Right lobe of liver (tissue), 6 donors: ENCODE measurements at regions not wholly inside any gene's neighbourhood (a gene's known extent, or its start where the extent isn't known, plus 50 kb on each side); places are given as distances from the start of the nearest gene placed in this dataset.

Experiments used
- ATAC-seq, 4 donors: fragments of 200-7000 bp; cut with Tn5 transposase; one replicate each; pipeline ENCODE4 v1.9.1; 2020; ENCODE audit warnings: mild to moderate bottlenecking in 4 of 4, moderate library complexity in 4 of 4
- DNase-seq, 3 donors: peaks; one replicate each; pipeline ENCODE4 v3.0.0-alpha.2; 2020
- H3K27ac ChIP-seq, 3 donors: fragments of 200-600 bp; one replicate each; pipeline ENCODE4 v1.8.0; 2022
- H3K27me3 ChIP-seq, 2 donors: fragments of 200-600 bp; one replicate each; pipeline ENCODE4 v1.8.0; 2022
- H3K36me3 ChIP-seq, 4 donors: fragments of 200-600 bp; sonication (generic) in 1 of 4; one replicate each; pipeline versions ENCODE4 v1.5.1 to v1.8.0; 2017 to 2022; ENCODE audit warnings: control low read depth in 1 of 4
- H3K4me1 ChIP-seq, 4 donors: fragments of 200-600 bp; sonication (generic) in 1 of 4; one replicate each; pipeline versions ENCODE4 v1.5.1 to v1.8.0; 2017 to 2022; ENCODE audit warnings: control low read depth in 1 of 4
- H3K4me3 ChIP-seq, 3 donors: fragments of 200-600 bp; one replicate each; pipeline ENCODE4 v1.8.0; 2022
- H3K9me3 ChIP-seq, 4 donors: fragments of 200-600 bp; sonication (generic) in 1 of 4; one replicate each; pipeline versions ENCODE4 v1.5.1 to v1.8.0; 2017 to 2022; ENCODE audit warnings: control low read depth in 1 of 4
- CTCF ChIP-seq, 4 donors: fragments of 200-600 bp in 3 of 4; fragments of 450-650 bp in 1 of 4; IDR thresholded peaks; one replicate each; pipeline versions ENCODE4 v1.5.1 to v1.8.0; 2016 to 2022; ENCODE audit warnings: antibody characterized with exemption in 4 of 4, mild to moderate bottlenecking in 2 of 4
- POLR2A ChIP-seq: fragments of 450-650 bp; IDR thresholded peaks from one replicate; pipeline ENCODE4 v1.6.1; 2017; ENCODE audit warnings: antibody characterized with exemption, mild to moderate bottlenecking
- WGBS: methylation state at CpG from one replicate; pipeline ENCODE4 v1.1.6; 2018; ENCODE audit warnings: low coverage, low lambda C conversion rate; ENCODE audit not compliant: insufficient coverage; ENCODE audit errors: missing lambda C conversion rate; 5-methylcytosine and 5-hydroxymethylcytosine counted together
- intact Hi-C, 2 donors: fragments of 100-400 bp; cut with DNase I; formaldehyde crosslinking; loops; one replicate each; pipeline versions ENCODE4 v1.11.2 to v1.14.1; 2022
- microRNA-seq, 2 donors: library from miRNA; unstranded; fragments of <30 nt; microRNA quantifications; one replicate each; pipeline ENCODE4, GENCODE V29; 2019 to 2020
- donor health status: DM: no; HTN: yes; CAD: no.
- donor health status: DM: no; HTN: no; CAD: no.
- donor health status: DM: no; HTN: no; CAD: no.
- donor health status: DM: no; HTN: yes; CAD: no.
- donor health status: DM: no; HTN: yes; CAD: no.

GRCh38 chr4:37160653-37161052, 83.9 kb upstream of the NWD2 start:
- Histone ChIP-seq H3K27me3 (no peaks in the 10 kb centered on the region), H3K9me3 (no peaks in the 10 kb centered on the region), H3K4me3 (no peak overlapping the region), H3K4me1 (no peaks in the 10 kb centered on the region), H3K36me3 (no peaks in the 10 kb centered on the region), H3K27ac (no peak overlapping the region)
- no peak for DNase-seq
- intact Hi-C loops = no loop called here
- ATAC-seq = no peak
- TF ChIP-seq POLR2A (no peak), CTCF (IDR thresholded peaks at IDR 0.05) (no peak)
- WGBS = 63% methylated on average over 6 of the region's 8 CpGs

- no peak overlapping the region for H3K4me3 ChIP-seq
- 50% methylated on average over 3 of the region's 3 CpGs for WGBS
- intact Hi-C loops = no loop called here
- TF ChIP-seq CTCF (IDR thresholded peaks at IDR 0.05) (no peak), POLR2A (no peak)
- ATAC-seq (no peak), DNase-seq (no peak)
- H3K36me3 ChIP-seq = no peaks in the 10 kb centered on the region
- H3K4me1 ChIP-seq = no peaks in the 10 kb centered on the region
- H3K27ac ChIP-seq = no peak overlapping the region
- H3K9me3 ChIP-seq = no peaks in the 10 kb centered on the region
- no peaks in the 10 kb centered on the region for H3K27me3 ChIP-seq
Measured at GRCh38 chr4:37165844-37166243, 78.7 kb upstream of the NWD2 start.

DNA sequence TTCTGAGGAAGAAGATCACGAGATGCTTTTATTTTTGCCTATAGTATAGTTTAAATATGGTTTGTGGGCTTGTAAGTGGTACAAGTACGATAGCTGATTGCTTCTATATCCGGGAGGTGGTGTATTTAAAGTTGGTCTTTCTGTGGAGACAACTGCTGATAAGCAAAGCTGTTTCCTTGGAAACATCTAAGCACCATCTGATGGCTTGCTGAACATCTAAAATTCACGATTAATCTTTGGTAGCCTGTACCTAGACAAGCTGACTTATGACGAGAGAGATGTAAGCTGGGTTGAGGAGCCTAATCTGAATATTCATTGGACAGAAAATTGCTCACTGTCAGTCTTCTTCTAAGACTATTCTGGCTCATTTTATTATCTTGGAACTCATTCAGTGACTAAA, 74.6 kb upstream of the NWD2 start:
- no peaks in the 10 kb centered on the region for H3K9me3 ChIP-seq
- H3K4me3 ChIP-seq = no peak overlapping the region
- no peak overlapping the region for H3K27ac ChIP-seq
- H3K36me3 ChIP-seq = no peaks in the 10 kb centered on the region
- ATAC-seq = no peak
- DNase-seq = no peak
- TF ChIP-seq CTCF (IDR thresholded peaks at IDR 0.05) = no peak
- TF ChIP-seq POLR2A = no peak
- intact Hi-C loops = no loop called here
- H3K27me3 ChIP-seq = no peaks in the 10 kb centered on the region
- 41% methylated on average over 5 of the region's 5 CpGs for WGBS
- no peaks in the 10 kb centered on the region for H3K4me1 ChIP-seq

- WGBS = 52% methylated on average over 7 of the region's 10 CpGs
- H3K4me3 ChIP-seq = no peak overlapping the region
Measured at GRCh38 chr4:37188100-37188499, 56.4 kb upstream of the NWD2 start.

More at GRCh38 chr4:37188100-37188499, 56.4 kb upstream of the NWD2 start:
- H3K36me3 ChIP-seq = no peaks in the 10 kb centered on the region
- H3K27me3 ChIP-seq = no peaks in the 10 kb centered on the region
- intact Hi-C loops = no loop called here
- H3K4me1 ChIP-seq = no peaks in the 10 kb centered on the region
- no peak overlapping the region for H3K27ac ChIP-seq
- DNase-seq (no peak), ATAC-seq (no peak)
- peaks cover 0 to 2% (median 0%) of the 10 kb centered on the region in 4 donors for H3K9me3 ChIP-seq
- no peak for TF ChIP-seq POLR2A

Small RNA genes lying in the stretch of these regions (microRNA-seq; reads per million reads assigned to microRNA genes)
- gene MIR1255B1 = 0 reads per million in 2 donors
